GM20000 (cell line): ENCODE measurements at regions not wholly inside any gene's neighbourhood (a gene's known extent, or its start where the extent isn't known, plus 50 kb on each side); places are given as distances from the start of the nearest gene placed in this dataset.
A peak's percentile ranks its signal among the peaks of the same experiment; 100 is the strongest.

ENCODE experiments used
- DNase-seq: peaks from one replicate; pipeline ENCODE4 v3.0.0; 2012; ENCODE audit warnings: low spot score
- CTCF ChIP-seq: IDR thresholded peaks from 2 replicates; pipeline ENCODE4 v1.5.1; 2012; ENCODE audit warnings: mild to moderate bottlenecking, control low read depth; ENCODE audit errors: extremely low read depth, missing control alignments

- no peak for DNase-seq
- TF ChIP-seq CTCF = no peak
Observed at GRCh38 chr18:45202061-45202460, 413.2 kb upstream of the SLC14A2 start.

GRCh38 chr18:45203677-45204076, 411.6 kb upstream of the SLC14A2 start:
- no peak for DNase-seq
- no peak for TF ChIP-seq CTCF

GRCh38 chr18:45207328-45207727, 407.9 kb upstream of the SLC14A2 start:
- no peak for TF ChIP-seq CTCF
- DNase-seq = no peak

GRCh38 chr18:45208164-45208563, 407.1 kb upstream of the SLC14A2 start:
- no peak for TF ChIP-seq CTCF
- no peak for DNase-seq

GRCh38 chr18:45212181-45213039, 402.9 kb upstream of the SLC14A2 start:
- peak; percentile 90 for TF ChIP-seq CTCF
- peak; percentile 63 for DNase-seq

- DNase-seq = no peak
Observed at GRCh38 chr18:45213040-45213333, 402.3 kb upstream of the SLC14A2 start.

GRCh38 chr18:45218436-45218835, 396.8 kb upstream of the SLC14A2 start:
- no peak for DNase-seq
- no peak for TF ChIP-seq CTCF

More at GRCh38 chr18:45213040-45213333, 402.3 kb upstream of the SLC14A2 start:
- no peak for TF ChIP-seq CTCF
